ENCODE measurements at regions not wholly inside any gene's neighbourhood (a gene's known extent, or its start where the extent isn't known, plus 50 kb on each side); places are given as distances from the start of the nearest gene placed in this dataset.

- H3K27ac ChIP-seq, result no peak overlapping the region
- no peak for DNase-seq (ENCODE audit: low spot score)
- ChIA-PET POLR2A (ENCODE audit: low non-redundant PET) (no interaction called here), CTCF (no interaction called here)
- no peak for TF ChIP-seq CTCF (conservative IDR thresholded peaks at IDR 0.05; ENCODE audit: low read depth)
These were observed 158.1 kb upstream of the SKOR2 start for GRCh38 chr18:47409519-47409918.

- POLR2A ChIA-PET (ENCODE audit: low non-redundant PET), result no interaction called here
- no peak overlapping the region for H3K27ac ChIP-seq
- CTCF ChIA-PET, result no interaction called here
- TF ChIP-seq CTCF (conservative IDR thresholded peaks at IDR 0.05; ENCODE audit: low read depth), result no peak
- no peak for DNase-seq (ENCODE audit: low spot score)
These were observed 156.3 kb upstream of the SKOR2 start for GRCh38 chr18:47407736-47408135.

- POLR2A ChIA-PET (ENCODE audit: low non-redundant PET), result no interaction called here
- no peak for DNase-seq (ENCODE audit: low spot score)
- no peak for TF ChIP-seq CTCF (conservative IDR thresholded peaks at IDR 0.05; ENCODE audit: low read depth)
- H3K27ac ChIP-seq, result no peak overlapping the region
- CTCF ChIA-PET, result no interaction called here
These were observed 153.4 kb upstream of the SKOR2 start for GRCh38 chr18:47404845-47405244.

GRCh38 chr18:47403949-47404348, 152.5 kb upstream of the SKOR2 start:
- no peak for TF ChIP-seq CTCF (conservative IDR thresholded peaks at IDR 0.05; ENCODE audit: low read depth)
- no peak for DNase-seq (ENCODE audit: low spot score)
- CTCF ChIA-PET, result no interaction called here
- no peak overlapping the region for H3K27ac ChIP-seq
- POLR2A ChIA-PET (ENCODE audit: low non-redundant PET), result no interaction called here

GRCh38 chr18:47403317-47403716, 151.9 kb upstream of the SKOR2 start:
- no peak for DNase-seq (ENCODE audit: low spot score)
- ChIA-PET POLR2A (ENCODE audit: low non-redundant PET) (no interaction called here), CTCF (no interaction called here)
- TF ChIP-seq CTCF (conservative IDR thresholded peaks at IDR 0.05; ENCODE audit: low read depth), result no peak
- H3K27ac ChIP-seq, result no peak overlapping the region

- POLR2A ChIA-PET (ENCODE audit: low non-redundant PET), result no interaction called here
- TF ChIP-seq CTCF (conservative IDR thresholded peaks at IDR 0.05; ENCODE audit: low read depth), result no peak
- CTCF ChIA-PET, result no interaction called here
- no peak for DNase-seq (ENCODE audit: low spot score)
- H3K27ac ChIP-seq, result no peak overlapping the region
These were observed 148.0 kb upstream of the SKOR2 start for GRCh38 chr18:47399475-47399874.

GRCh38 chr18:47397671-47398319, 146.3 kb upstream of the SKOR2 start:
- no peak for DNase-seq (ENCODE audit: low spot score)
- POLR2A ChIA-PET (ENCODE audit: low non-redundant PET), result no interaction called here
- H3K27ac ChIP-seq, result no peak overlapping the region
- CTCF ChIA-PET, result no interaction called here
- TF ChIP-seq CTCF (conservative IDR thresholded peaks at IDR 0.05; ENCODE audit: low read depth), result no peak

All from RWPE1 (cell line).